ENCODE measurements at regions not wholly inside any gene's neighbourhood (a gene's known extent, or its start where the extent isn't known, plus 50 kb on each side); places are given as distances from the start of the nearest gene placed in this dataset.

DNA sequence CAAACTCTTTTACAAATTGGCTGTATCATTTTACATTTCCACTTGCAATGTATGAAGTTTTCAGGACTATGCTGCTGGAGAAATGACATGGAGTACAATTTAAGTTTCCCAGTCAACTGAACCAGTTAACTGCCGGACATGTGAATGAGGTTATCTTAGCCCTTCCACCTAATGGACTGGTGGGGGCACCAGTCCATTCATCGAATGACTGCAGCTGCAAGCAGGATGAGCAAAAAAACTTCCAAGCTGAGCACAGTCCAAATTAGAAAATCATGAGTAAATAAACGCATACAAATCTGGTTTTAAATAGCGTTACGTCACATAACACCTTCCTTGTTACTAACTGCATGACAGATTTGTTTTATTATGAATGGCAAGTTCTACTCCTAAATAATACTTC, 1131.5 kb downstream of the PCDH18 start:
- Histone ChIP-seq H3K27ac (ENCODE audit: low read depth, low read length) (no peak overlapping the region), H3K27me3 (ENCODE audit: insufficient read depth, low read length) (no peaks in the 10 kb centered on the region), H3K79me2 (ENCODE audit: control insufficient read depth, insufficient read depth, low read length, unreplicated experiment) (no peaks in the 10 kb centered on the region), H2AFZ (ENCODE audit: low read length, unreplicated experiment) (no peak overlapping the region), H3K4me3 (ENCODE audit: low read depth, low read length) (no peak overlapping the region), H3K36me3 (ENCODE audit: insufficient read depth, low read length) (no peaks in the 10 kb centered on the region), H3K4me1 (ENCODE audit: control insufficient read depth, insufficient read depth, low read length, unreplicated experiment) (no peaks in the 10 kb centered on the region)

DNA sequence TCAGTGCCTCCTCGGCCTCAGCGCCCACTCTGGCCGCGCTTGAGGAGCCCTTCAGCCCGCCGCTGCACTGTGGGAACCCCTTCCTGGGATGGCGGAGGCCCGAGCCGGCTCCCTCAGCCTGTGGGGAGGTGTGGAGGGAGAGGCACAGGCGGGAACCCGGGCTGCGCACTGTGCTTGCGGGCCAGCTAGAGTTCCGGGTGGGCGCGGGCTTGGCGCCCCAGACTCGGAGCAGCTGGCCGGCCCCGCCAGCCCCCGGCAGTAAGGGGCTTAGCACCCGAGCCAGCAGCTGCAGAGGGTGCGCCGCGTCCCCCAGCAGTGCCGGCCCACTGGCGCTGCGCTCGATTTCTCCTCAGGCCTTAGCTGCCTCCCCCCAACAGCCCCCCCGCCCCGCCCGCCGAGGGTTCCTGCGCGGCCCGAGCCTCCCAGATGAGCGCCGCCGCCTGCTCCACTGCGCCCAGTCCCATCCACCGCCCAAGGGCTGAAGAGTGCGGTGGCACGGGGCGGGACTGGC, 1137.0 kb downstream of the PCDH18 start:
- Histone ChIP-seq H3K4me3 (ENCODE audit: low read depth, low read length) (no peak overlapping the region), H3K36me3 (ENCODE audit: insufficient read depth, low read length) (no peaks in the 10 kb centered on the region), H3K27ac (ENCODE audit: low read depth, low read length) (no peak overlapping the region), H3K27me3 (ENCODE audit: insufficient read depth, low read length) (no peaks in the 10 kb centered on the region), H2AFZ (ENCODE audit: low read length, unreplicated experiment) (no peak overlapping the region), H3K79me2 (ENCODE audit: control insufficient read depth, insufficient read depth, low read length, unreplicated experiment) (no peaks in the 10 kb centered on the region), H3K4me1 (ENCODE audit: control insufficient read depth, insufficient read depth, low read length, unreplicated experiment) (no peaks in the 10 kb centered on the region)

DNA sequence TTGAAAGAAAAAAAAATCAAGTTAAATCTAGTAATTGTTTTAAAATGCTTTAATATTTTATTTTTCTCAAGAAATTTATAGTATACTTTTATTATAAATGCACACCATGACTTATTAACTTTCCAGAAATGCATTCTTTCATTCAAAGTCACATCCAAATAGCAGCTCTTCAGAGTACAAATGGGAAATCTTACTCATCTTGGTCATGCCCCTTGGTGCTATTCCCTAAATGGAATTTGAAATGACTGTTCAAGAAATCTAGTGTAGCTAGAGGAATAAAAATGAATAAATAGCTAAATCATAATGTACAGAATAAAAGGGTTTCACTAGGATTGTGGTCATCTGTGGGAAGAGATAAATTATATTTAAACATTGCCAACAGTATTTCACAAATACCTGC, 1139.7 kb downstream of the PCDH18 start:
- no peak overlapping the region for H2AFZ ChIP-seq (ENCODE audit: low read length, unreplicated experiment)
- H3K36me3 ChIP-seq (ENCODE audit: insufficient read depth, low read length): no peaks in the 10 kb centered on the region
- no peaks in the 10 kb centered on the region for H3K27me3 ChIP-seq (ENCODE audit: insufficient read depth, low read length)
- no peaks in the 10 kb centered on the region for H3K4me1 ChIP-seq (ENCODE audit: control insufficient read depth, insufficient read depth, low read length, unreplicated experiment)
- no peaks in the 10 kb centered on the region for H3K79me2 ChIP-seq (ENCODE audit: control insufficient read depth, insufficient read depth, low read length, unreplicated experiment)
- H3K4me3 ChIP-seq (ENCODE audit: low read depth, low read length): no peak overlapping the region
- H3K27ac ChIP-seq (ENCODE audit: low read depth, low read length): no peak overlapping the region

DNA sequence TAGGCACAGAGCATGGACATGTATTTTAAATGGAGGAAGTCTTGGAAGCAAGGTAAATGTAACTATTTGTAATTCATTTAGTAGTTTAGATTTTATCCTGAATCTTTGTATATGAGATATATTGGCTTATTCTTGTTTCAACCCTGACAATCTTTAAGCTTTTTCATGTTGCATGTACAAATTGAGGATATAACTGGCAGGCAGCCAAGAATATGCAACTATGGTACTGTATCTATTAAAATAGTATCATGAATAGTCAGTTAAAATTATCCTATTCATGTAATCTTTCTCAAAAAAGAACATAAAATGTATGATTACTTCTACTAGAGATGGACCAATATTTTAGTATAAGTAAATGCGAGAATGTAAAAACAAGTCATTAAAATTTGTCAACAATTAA, 1141.5 kb downstream of the PCDH18 start:
- Histone ChIP-seq H2AFZ (ENCODE audit: low read length, unreplicated experiment) (no peak overlapping the region), H3K27ac (ENCODE audit: low read depth, low read length) (no peak overlapping the region), H3K4me3 (ENCODE audit: low read depth, low read length) (no peak overlapping the region), H3K4me1 (ENCODE audit: control insufficient read depth, insufficient read depth, low read length, unreplicated experiment) (no peaks in the 10 kb centered on the region), H3K79me2 (ENCODE audit: control insufficient read depth, insufficient read depth, low read length, unreplicated experiment) (no peaks in the 10 kb centered on the region), H3K27me3 (ENCODE audit: insufficient read depth, low read length) (no peaks in the 10 kb centered on the region), H3K36me3 (ENCODE audit: insufficient read depth, low read length) (no peaks in the 10 kb centered on the region)

DNA sequence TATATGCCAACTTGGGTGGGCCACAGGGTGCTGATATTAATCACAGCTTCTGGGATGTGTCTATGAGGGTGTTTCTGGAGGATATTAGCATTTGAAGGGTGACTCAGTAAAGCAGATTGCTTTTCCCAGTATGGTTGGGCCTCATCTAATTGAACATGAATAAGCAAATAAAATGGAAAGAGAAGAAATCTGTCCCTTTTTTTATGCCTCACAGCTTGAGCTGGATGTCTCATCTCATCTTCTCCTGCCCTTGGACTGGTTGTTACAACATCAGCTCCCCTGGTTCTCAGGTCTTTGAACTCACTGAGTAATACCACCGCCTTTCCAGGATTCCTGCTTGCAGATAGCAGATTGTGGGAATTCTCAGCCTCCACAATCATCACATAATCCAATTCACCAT, 1149.2 kb downstream of the PCDH18 start:
- Histone ChIP-seq H3K4me1 (ENCODE audit: control insufficient read depth, insufficient read depth, low read length, unreplicated experiment) (no peaks in the 10 kb centered on the region), H3K36me3 (ENCODE audit: insufficient read depth, low read length) (no peaks in the 10 kb centered on the region), H3K27ac (ENCODE audit: low read depth, low read length) (no peak overlapping the region), H3K27me3 (ENCODE audit: insufficient read depth, low read length) (no peaks in the 10 kb centered on the region), H3K79me2 (ENCODE audit: control insufficient read depth, insufficient read depth, low read length, unreplicated experiment) (no peaks in the 10 kb centered on the region), H2AFZ (ENCODE audit: low read length, unreplicated experiment) (no peak overlapping the region), H3K4me3 (ENCODE audit: low read depth, low read length) (no peak overlapping the region)

DNA sequence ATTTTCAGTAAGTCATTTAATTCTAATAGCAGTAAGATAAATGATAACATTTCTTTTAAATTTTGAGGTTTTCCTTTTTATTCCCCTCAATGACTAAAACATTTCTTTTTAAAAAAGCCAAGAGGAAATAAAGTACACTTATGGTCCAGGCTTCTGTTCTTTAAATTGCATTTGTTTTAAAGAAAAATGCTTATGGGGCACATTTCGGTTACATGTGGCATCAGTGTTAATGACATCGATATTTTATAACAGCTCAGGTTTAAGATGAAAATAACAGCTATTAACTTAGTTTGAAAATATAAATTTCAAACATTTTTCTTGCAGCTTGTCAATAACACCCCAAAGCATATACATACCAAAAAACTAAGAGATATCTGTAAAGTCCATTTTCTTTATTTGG, 1161.1 kb downstream of the PCDH18 start:
- no peak overlapping the region for H2AFZ ChIP-seq (ENCODE audit: low read length, unreplicated experiment)
- no peaks in the 10 kb centered on the region for H3K79me2 ChIP-seq (ENCODE audit: control insufficient read depth, insufficient read depth, low read length, unreplicated experiment)
- H3K4me1 ChIP-seq (ENCODE audit: control insufficient read depth, insufficient read depth, low read length, unreplicated experiment): no peaks in the 10 kb centered on the region
- no peaks in the 10 kb centered on the region for H3K27me3 ChIP-seq (ENCODE audit: insufficient read depth, low read length)
- no peaks in the 10 kb centered on the region for H3K36me3 ChIP-seq (ENCODE audit: insufficient read depth, low read length)
- no peak overlapping the region for H3K4me3 ChIP-seq (ENCODE audit: low read depth, low read length)
- no peak overlapping the region for H3K27ac ChIP-seq (ENCODE audit: low read depth, low read length)

DNA sequence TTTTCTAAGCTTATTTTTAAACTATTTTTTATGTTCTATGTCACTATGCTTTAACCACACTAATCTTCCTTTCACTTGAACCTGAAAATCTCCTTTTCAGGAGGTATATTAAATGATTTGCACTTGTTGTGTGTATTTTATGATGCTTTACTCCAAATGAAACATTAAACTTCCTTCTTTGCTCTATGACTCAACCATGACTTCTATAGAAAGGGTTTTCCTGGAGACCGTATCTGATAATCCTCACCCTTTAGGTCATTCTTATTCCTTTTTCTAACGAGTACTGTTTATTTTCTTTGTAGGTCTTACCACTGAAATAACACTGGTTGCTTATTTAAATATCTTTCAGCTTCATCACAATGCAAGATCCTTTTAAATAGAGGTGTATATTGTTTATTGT, 1163.2 kb downstream of the PCDH18 start:
- Histone ChIP-seq H3K4me1 (ENCODE audit: control insufficient read depth, insufficient read depth, low read length, unreplicated experiment) (no peaks in the 10 kb centered on the region), H3K27ac (ENCODE audit: low read depth, low read length) (no peak overlapping the region), H3K36me3 (ENCODE audit: insufficient read depth, low read length) (no peaks in the 10 kb centered on the region), H3K79me2 (ENCODE audit: control insufficient read depth, insufficient read depth, low read length, unreplicated experiment) (no peaks in the 10 kb centered on the region), H3K27me3 (ENCODE audit: insufficient read depth, low read length) (no peaks in the 10 kb centered on the region), H2AFZ (ENCODE audit: low read length, unreplicated experiment) (no peak overlapping the region), H3K4me3 (ENCODE audit: low read depth, low read length) (no peak overlapping the region)

DNA sequence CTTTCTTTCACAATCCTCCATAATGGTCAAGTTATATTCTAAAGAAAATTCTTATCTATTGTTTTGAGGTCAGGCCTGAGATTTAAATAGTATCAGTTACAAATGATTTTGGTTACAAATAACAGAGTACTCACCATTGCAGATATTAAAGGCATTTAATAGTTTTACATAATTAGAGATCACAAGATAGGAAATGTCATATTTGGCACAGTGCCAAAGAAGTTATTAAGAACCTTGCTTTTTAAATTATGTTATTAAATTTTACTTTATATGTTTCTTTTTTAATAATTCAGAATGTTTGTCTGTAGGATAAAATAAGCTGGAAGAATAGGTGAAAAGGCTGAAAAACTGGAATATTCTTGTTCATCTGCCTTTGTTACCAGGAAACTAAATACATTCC, 1174.7 kb downstream of the PCDH18 start:
- no peak overlapping the region for H2AFZ ChIP-seq (ENCODE audit: low read length, unreplicated experiment)
- H3K36me3 ChIP-seq (ENCODE audit: insufficient read depth, low read length): no peaks in the 10 kb centered on the region
- H3K27ac ChIP-seq (ENCODE audit: low read depth, low read length): no peak overlapping the region
- H3K79me2 ChIP-seq (ENCODE audit: control insufficient read depth, insufficient read depth, low read length, unreplicated experiment): no peaks in the 10 kb centered on the region
- H3K27me3 ChIP-seq (ENCODE audit: insufficient read depth, low read length): no peaks in the 10 kb centered on the region
- no peak overlapping the region for H3K4me3 ChIP-seq (ENCODE audit: low read depth, low read length)
- no peaks in the 10 kb centered on the region for H3K4me1 ChIP-seq (ENCODE audit: control insufficient read depth, insufficient read depth, low read length, unreplicated experiment)

DNA sequence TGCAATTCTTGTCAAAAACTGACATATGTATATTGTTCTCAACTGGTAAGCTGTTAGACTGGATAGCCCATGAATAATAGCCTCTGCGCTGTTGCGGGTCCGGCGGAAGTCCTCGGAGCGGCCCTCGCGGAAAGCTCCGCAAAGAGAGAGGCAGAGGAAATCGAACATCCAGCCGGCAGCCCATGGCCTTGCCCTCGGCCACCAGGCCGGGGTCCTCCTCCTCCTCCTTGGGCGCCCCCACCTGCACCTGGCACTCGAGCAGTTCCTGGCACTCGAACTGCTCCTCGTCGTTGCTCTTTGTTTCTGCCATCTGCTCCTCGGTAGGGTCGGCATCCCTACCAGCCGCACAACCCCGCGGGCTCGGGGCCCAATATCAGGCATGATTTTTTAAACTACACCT, 1176.3 kb downstream of the PCDH18 start:
- no peaks in the 10 kb centered on the region for H3K27me3 ChIP-seq (ENCODE audit: insufficient read depth, low read length)
- no peaks in the 10 kb centered on the region for H3K36me3 ChIP-seq (ENCODE audit: insufficient read depth, low read length)
- no peaks in the 10 kb centered on the region for H3K79me2 ChIP-seq (ENCODE audit: control insufficient read depth, insufficient read depth, low read length, unreplicated experiment)
- H3K27ac ChIP-seq (ENCODE audit: low read depth, low read length): no peak overlapping the region
- no peaks in the 10 kb centered on the region for H3K4me1 ChIP-seq (ENCODE audit: control insufficient read depth, insufficient read depth, low read length, unreplicated experiment)
- no peak overlapping the region for H2AFZ ChIP-seq (ENCODE audit: low read length, unreplicated experiment)
- no peak overlapping the region for H3K4me3 ChIP-seq (ENCODE audit: low read depth, low read length)

DNA sequence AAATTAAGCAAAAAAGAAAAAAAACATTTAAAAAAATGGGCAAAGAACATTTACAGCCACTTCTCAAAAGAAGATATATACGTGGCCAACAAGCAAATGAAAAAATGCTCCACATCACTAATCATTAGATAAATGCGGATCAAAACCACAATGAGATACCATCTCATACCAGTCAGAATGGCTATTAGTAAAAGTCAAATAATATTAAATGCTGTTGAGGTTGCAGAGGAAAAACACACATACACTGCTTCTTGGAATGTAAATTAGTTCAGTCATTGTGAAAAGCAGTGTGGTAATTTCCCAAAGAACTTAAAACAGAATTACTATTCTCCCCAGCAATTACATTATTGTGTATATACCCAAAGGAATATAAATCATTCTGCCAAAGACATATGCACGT, 1189.0 kb downstream of the PCDH18 start:
- Histone ChIP-seq H3K4me3 (ENCODE audit: low read depth, low read length) (no peak overlapping the region), H3K27me3 (ENCODE audit: insufficient read depth, low read length) (no peaks in the 10 kb centered on the region), H3K4me1 (ENCODE audit: control insufficient read depth, insufficient read depth, low read length, unreplicated experiment) (no peaks in the 10 kb centered on the region), H3K79me2 (ENCODE audit: control insufficient read depth, insufficient read depth, low read length, unreplicated experiment) (no peaks in the 10 kb centered on the region), H3K36me3 (ENCODE audit: insufficient read depth, low read length) (no peaks in the 10 kb centered on the region), H3K27ac (ENCODE audit: low read depth, low read length) (no peak overlapping the region), H2AFZ (ENCODE audit: low read length, unreplicated experiment) (no peak overlapping the region)

DNA sequence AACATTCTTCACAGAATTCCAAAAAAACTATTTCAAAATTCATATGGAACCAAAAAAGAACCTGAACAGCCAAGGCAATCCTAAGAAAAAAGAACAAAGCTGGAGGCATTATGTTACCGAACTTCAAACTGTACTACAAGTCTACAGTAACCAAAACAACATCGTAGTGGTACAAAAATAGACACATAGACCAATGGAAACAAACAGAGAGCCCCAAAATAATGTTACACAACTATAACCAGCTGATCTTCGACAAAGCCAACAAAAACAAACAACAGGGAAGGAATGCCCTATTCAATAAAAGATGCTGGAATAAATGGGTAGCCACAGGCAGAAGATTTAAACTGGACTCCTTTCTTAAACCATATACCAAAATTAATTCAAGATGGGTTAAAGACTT, 1189.6 kb downstream of the PCDH18 start:
- Histone ChIP-seq H3K4me1 (ENCODE audit: control insufficient read depth, insufficient read depth, low read length, unreplicated experiment) (no peaks in the 10 kb centered on the region), H3K79me2 (ENCODE audit: control insufficient read depth, insufficient read depth, low read length, unreplicated experiment) (no peaks in the 10 kb centered on the region), H3K27ac (ENCODE audit: low read depth, low read length) (no peak overlapping the region)

More for the DNA sequence above, 1189.6 kb downstream of the PCDH18 start:
- no peak overlapping the region for H2AFZ ChIP-seq (ENCODE audit: low read length, unreplicated experiment)
- H3K36me3 ChIP-seq (ENCODE audit: insufficient read depth, low read length): no peaks in the 10 kb centered on the region
- H3K27me3 ChIP-seq (ENCODE audit: insufficient read depth, low read length): no peaks in the 10 kb centered on the region
- H3K4me3 ChIP-seq (ENCODE audit: low read depth, low read length): no peak overlapping the region

All from ACC112 (cell line).